ENCODE measurements at regions not wholly inside any gene's neighbourhood (a gene's known extent, or its start where the extent isn't known, plus 50 kb on each side); places are given as distances from the start of the nearest gene placed in this dataset.

GRCh38 chr10:91690996-91691676 lies 58.3 kb upstream of the PPP1R3C start (continued):
- TF ChIP-seq MGA (IDR thresholded peaks at IDR 0.05) (0 out of 2 replicates have a peak, but pooled peaks have one; percentile 13), NFXL1 (CRISPR knock-in tag; IDR thresholded peaks at IDR 0.05) (0 out of 2 replicates have a peak, but pooled peaks have one; percentile 17), DMBX1 (CRISPR knock-in tag; IDR thresholded peaks at IDR 0.05; ENCODE audit: borderline replicate concordance) (peak; percentile 69; the same call in 1 of the 2 replicates), KLF6 (CRISPR knock-in tag; IDR thresholded peaks at IDR 0.05; ENCODE audit: borderline replicate concordance) (peak; percentile 34; the same call in 1 of the 2 replicates), GABPA (tag; conservative IDR thresholded peaks at IDR 0.05; ENCODE audit: low read depth) (0 out of 2 replicates have a peak, but pooled peaks have one; percentile 13), ATF3 (IDR thresholded peaks at IDR 0.05) (peak; percentile 49; the same call in 1 of the 2 replicates), ATF3 (CRISPR knock-in tag; conservative IDR thresholded peaks at IDR 0.05) (no peak), ZNF695 (CRISPR knock-in tag; IDR thresholded peaks at IDR 0.05) (no peak), ETV5 (CRISPR knock-in tag; IDR thresholded peaks at IDR 0.05; ENCODE audit: low read depth) (no peak), NR2C2 (CRISPR knock-in tag; IDR thresholded peaks at IDR 0.05) (no peak), NR2C2 (tag; IDR thresholded peaks at IDR 0.05) (peak; percentile 45; the same call in 1 of the 2 replicates), MBD1 (CRISPR knock-in tag; IDR thresholded peaks at IDR 0.05) (0 out of 2 replicates have a peak, but pooled peaks have one; percentile 69), SMAD3 (CRISPR knock-in tag; conservative IDR thresholded peaks at IDR 0.05) (0 out of 2 replicates have a peak, but pooled peaks have one; percentile 37)
